ENCODE measurements at regions not wholly inside any gene's neighbourhood (a gene's known extent, or its start where the extent isn't known, plus 50 kb on each side); places are given as distances from the start of the nearest gene placed in this dataset.

- no peak for TF ChIP-seq CTCF (IDR thresholded peaks at IDR 0.05)
- no peak for TF ChIP-seq POLR2A (IDR thresholded peaks at IDR 0.05)
- no peak for TF ChIP-seq EP300 (IDR thresholded peaks at IDR 0.05)
Measured at GRCh38 chr4:175066923-175067627, 148.9 kb downstream of the ADAM29 start.

Measured in tibial nerve (tissue), 4 donors.